Esophagus squamous epithelium (tissue), 5 donors: ENCODE measurements at regions not wholly inside any gene's neighbourhood (a gene's known extent, or its start where the extent isn't known, plus 50 kb on each side); places are given as distances from the start of the nearest gene placed in this dataset.

Source experiments
- DNase-seq: peaks from one replicate; lab custom pipeline; 2025; lab: John Stamatoyannopoulos, UW
- H3K27ac ChIP-seq, 4 donors: fragments of 200-600 bp; sonication (generic); one replicate each; pipeline ENCODE4 v1.5.1; 2016 to 2019; ENCODE audit warnings: mild to moderate bottlenecking in 1 of 4
- H3K27me3 ChIP-seq, 4 donors: fragments of 200-600 bp; sonication (generic); 1 replicate in 3 of 4; 2 replicates in 1 of 4; pipeline versions ENCODE4 v1.5.1 to v1.6.0; 2017 to 2021; ENCODE audit warnings: antibody characterized with exemption in 1 of 4
- H3K36me3 ChIP-seq, 3 donors: fragments of 200-600 bp; sonication (generic); one replicate each; pipeline ENCODE4 v1.5.1; 2016 to 2019
- H3K4me1 ChIP-seq, 3 donors: fragments of 200-600 bp; sonication (generic); one replicate each; pipeline ENCODE4 v1.5.1; 2017 to 2019
- H3K4me3 ChIP-seq, 4 donors: fragments of 200-600 bp; sonication (generic); 1 replicate in 3 of 4; 2 replicates in 1 of 4; pipeline ENCODE4 v1.5.1; 2016 to 2019; ENCODE audit warnings: mild to moderate bottlenecking in 2 of 4, moderate library complexity in 1 of 4
- H3K9me3 ChIP-seq, 3 donors: fragments of 200-600 bp; sonication (generic); one replicate each; pipeline ENCODE4 v1.5.1; 2016 to 2019
- POLR2A ChIP-seq, 4 donors: fragments of 450-650 bp; IDR thresholded peaks; one replicate each; pipeline ENCODE4 v1.6.1; 2017; ENCODE audit warnings: antibody characterized with exemption in 4 of 4, mild to moderate bottlenecking in 4 of 4, moderate library complexity in 3 of 4
- WGBS, 2 donors: methylation state at CpG; one replicate each; pipeline ENCODE4 v1.1.5; 2018; 5-methylcytosine and 5-hydroxymethylcytosine counted together
- intact Hi-C: fragments of 100-400 bp; cut with DNase I; formaldehyde crosslinking; loops from one replicate; pipeline ENCODE4 v1.15.0; 2022
- TF ChIP-seq, protein P1 (sequence below), 6 experiments: fragments of 450-650 bp in 4 of 6; fragments of 200-600 bp in 2 of 6; sonication (generic) in 2 of 6; IDR thresholded peaks; one replicate each; pipeline ENCODE4 v1.5.1; 2016 to 2019; ENCODE audit warnings: antibody characterized with exemption in 6 of 6, mild to moderate bottlenecking in 4 of 6, moderate library complexity in 4 of 6
- donor health status: DM: yes; HTN: yes; CAD: no.

DNA sequence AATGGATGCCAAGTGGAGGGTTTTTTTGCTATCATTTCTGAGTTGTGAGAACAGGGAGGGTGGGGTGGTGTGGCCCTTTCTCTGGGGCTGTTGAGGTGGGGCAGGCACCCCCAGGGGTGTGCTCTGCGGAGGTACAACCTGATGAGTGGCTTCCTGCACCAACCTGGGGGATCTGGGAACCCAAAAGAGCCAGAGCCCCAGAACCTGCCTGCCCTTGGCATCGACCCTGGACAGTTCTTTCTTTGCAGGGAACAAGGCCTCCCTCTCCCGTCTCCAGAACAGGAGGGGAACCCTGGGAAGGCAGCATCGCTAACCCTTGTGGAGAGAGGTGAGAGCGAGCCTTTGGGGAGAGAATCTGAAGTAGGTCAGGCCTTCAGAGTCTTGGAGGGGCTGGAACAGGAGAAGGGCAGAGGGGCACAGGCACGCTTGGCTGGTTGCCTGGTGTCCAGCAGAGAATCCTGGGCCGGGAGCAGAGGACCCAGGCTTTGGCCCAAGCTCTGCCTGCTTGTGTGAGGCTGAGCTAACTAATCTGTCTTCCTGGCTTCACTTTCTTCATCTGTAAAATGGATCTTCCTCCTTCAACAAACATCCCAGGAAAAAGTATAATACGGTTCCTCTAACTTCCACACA is 84.9 kb downstream of the RHOB start:
- no peak overlapping the region for H3K4me3 ChIP-seq
- WGBS, 2 donors: 58 to 65% methylated on average over 2 to 4 of the region's 8 CpGs
- no peak for DNase-seq
- intact Hi-C loops: no loop called here
- H3K36me3 ChIP-seq: no peaks in the 10 kb centered on the region
- H3K4me1 ChIP-seq: peaks cover 0 to 60% (median 0%) of the 10 kb centered on the region in 3 donors
- H3K27me3 ChIP-seq: no peaks in the 10 kb centered on the region
- no peak overlapping the region for H3K27ac ChIP-seq
- H3K9me3 ChIP-seq: no peaks in the 10 kb centered on the region
- TF ChIP-seq, protein P1, sequence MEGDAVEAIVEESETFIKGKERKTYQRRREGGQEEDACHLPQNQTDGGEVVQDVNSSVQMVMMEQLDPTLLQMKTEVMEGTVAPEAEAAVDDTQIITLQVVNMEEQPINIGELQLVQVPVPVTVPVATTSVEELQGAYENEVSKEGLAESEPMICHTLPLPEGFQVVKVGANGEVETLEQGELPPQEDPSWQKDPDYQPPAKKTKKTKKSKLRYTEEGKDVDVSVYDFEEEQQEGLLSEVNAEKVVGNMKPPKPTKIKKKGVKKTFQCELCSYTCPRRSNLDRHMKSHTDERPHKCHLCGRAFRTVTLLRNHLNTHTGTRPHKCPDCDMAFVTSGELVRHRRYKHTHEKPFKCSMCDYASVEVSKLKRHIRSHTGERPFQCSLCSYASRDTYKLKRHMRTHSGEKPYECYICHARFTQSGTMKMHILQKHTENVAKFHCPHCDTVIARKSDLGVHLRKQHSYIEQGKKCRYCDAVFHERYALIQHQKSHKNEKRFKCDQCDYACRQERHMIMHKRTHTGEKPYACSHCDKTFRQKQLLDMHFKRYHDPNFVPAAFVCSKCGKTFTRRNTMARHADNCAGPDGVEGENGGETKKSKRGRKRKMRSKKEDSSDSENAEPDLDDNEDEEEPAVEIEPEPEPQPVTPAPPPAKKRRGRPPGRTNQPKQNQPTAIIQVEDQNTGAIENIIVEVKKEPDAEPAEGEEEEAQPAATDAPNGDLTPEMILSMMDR (IDR thresholded peaks at IDR 0.05): no peak
- no peak for TF ChIP-seq POLR2A (IDR thresholded peaks at IDR 0.05)

GRCh38 chr2:20532634-20533437 is 86.0 kb downstream of the RHOB start:
- Histone ChIP-seq H3K36me3 (no peaks in the 10 kb centered on the region), H3K4me1 (peaks cover 0 to 62% (median 3%) of the 10 kb centered on the region in 3 donors), H3K4me3 (no peak overlapping the region), H3K27me3 (no peaks in the 10 kb centered on the region), H3K9me3 (no peaks in the 10 kb centered on the region), H3K27ac (no peak overlapping the region)
- TF ChIP-seq, protein P1 (IDR thresholded peaks at IDR 0.05): no peak
- no peak for TF ChIP-seq POLR2A (IDR thresholded peaks at IDR 0.05)
- 76 to 80% methylated on average over 12 to 15 of the region's 17 CpGs for WGBS, 2 donors
- DNase-seq: no peak
- intact Hi-C loops: no loop called here

DNA sequence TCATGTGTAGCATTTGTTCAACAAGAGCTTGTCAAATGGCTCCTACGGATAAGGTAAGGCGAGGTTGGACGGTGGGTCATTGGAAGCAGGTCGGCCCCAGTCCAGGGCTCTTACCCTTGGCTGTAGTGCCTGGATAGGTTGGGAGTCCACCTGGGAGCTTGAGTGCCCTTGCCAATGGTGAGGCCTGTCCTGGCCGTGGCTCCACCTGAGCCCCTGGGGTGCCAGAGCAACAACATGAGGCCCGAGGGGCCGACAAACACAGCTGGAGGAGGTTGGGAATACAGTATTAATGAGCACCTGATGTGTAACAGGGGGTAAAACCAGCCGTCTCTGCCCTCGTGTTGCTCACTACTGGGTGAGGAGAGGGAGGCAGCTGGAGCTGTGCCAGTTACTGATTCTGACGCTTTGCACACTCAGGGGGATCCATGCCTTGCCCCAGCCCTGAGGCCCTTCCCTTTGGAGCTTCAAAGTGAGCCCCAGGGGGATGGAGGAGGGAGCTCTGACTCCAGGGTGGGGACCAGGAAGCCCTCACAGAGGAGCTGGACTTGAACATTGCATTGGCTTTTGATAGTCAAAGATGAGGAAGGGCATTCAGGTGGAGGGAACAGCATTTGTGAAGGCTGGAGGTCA is 87.2 kb downstream of the RHOB start:
- H3K4me3 ChIP-seq: no peak overlapping the region
- no peak overlapping the region for H3K27ac ChIP-seq
- no peak for DNase-seq
- 79 to 84% methylated on average over 3 to 8 of the region's 10 CpGs for WGBS, 2 donors
- no peaks in the 10 kb centered on the region for H3K27me3 ChIP-seq
- intact Hi-C loops: no loop called here
- peaks cover 0 to 75% (median 3%) of the 10 kb centered on the region in 3 donors for H3K4me1 ChIP-seq
- TF ChIP-seq, protein P1 (IDR thresholded peaks at IDR 0.05): no peak
- no peak for TF ChIP-seq POLR2A (IDR thresholded peaks at IDR 0.05)
- no peaks in the 10 kb centered on the region for H3K9me3 ChIP-seq
- no peaks in the 10 kb centered on the region for H3K36me3 ChIP-seq

GRCh38 chr2:20534913-20535801 is 88.3 kb downstream of the RHOB start:
- Histone ChIP-seq H3K4me1 (peaks cover 0 to 86% (median 7%) of the 10 kb centered on the region in 3 donors), H3K36me3 (no peaks in the 10 kb centered on the region), H3K27ac (peak overlapping the region in 1 of 4 donors; percentile 22), H3K27me3 (no peaks in the 10 kb centered on the region), H3K4me3 (no peak overlapping the region), H3K9me3 (no peaks in the 10 kb centered on the region)
- 91 to 92% methylated on average over 16 of the region's 19 CpGs for WGBS, 2 donors
- TF ChIP-seq, protein P1 (IDR thresholded peaks at IDR 0.05): no peak
- no peak for TF ChIP-seq POLR2A (IDR thresholded peaks at IDR 0.05)
- DNase-seq: no peak
- intact Hi-C loops: no loop called here
